ENCODE measurements at regions not wholly inside any gene's neighbourhood (a gene's known extent, or its start where the extent isn't known, plus 50 kb on each side); places are given as distances from the start of the nearest gene placed in this dataset.

GRCh38 chr2:195407783-195408182, 249.2 kb upstream of the SLC39A10 start:
- H3K27ac ChIP-seq (ENCODE audit: low read length): no peak overlapping the region
- H4K20me1 ChIP-seq (ENCODE audit: insufficient read depth, low read length): no peaks in the 10 kb centered on the region
- H3F3A ChIP-seq (ENCODE audit: insufficient read depth, low read length): no peaks in the 10 kb centered on the region
- H3K9ac ChIP-seq (ENCODE audit: low read length): no peak overlapping the region
- no peak overlapping the region for H3K4me3 ChIP-seq (ENCODE audit: low read length)
- no peaks in the 10 kb centered on the region for H3K9me2 ChIP-seq (replicated peaks; ENCODE audit: insufficient read depth, low read length)
- no peaks in the 10 kb centered on the region for H3K9me3 ChIP-seq (replicated peaks; ENCODE audit: insufficient read depth, low read length)
- no peak for TF ChIP-seq EZH2 (optimal IDR thresholded peaks at IDR 0.05; ENCODE audit: low read depth, low read length)
- TF ChIP-seq CTCF (IDR thresholded peaks at IDR 0.05; ENCODE audit: low read length): no peak
- no peak for TF ChIP-seq EZH2phosphoT487 (IDR thresholded peaks at IDR 0.05; ENCODE audit: low read length)
- no peak for DNase-seq
- H2AFZ ChIP-seq (ENCODE audit: low read length): no peak overlapping the region
- no peaks in the 10 kb centered on the region for H3K4me1 ChIP-seq (ENCODE audit: low read length)
- no peaks in the 10 kb centered on the region for H3K36me3 ChIP-seq (replicated peaks; ENCODE audit: insufficient read depth, low read length)
- no peak overlapping the region for H3K4me2 ChIP-seq (ENCODE audit: low read depth, low read length)
- no peaks in the 10 kb centered on the region for H3K27me3 ChIP-seq (replicated peaks; ENCODE audit: insufficient read depth, low read length)
- H3K79me2 ChIP-seq (ENCODE audit: low read length): no peaks in the 10 kb centered on the region

- Histone ChIP-seq H3K4me1 (ENCODE audit: low read length) (no peaks in the 10 kb centered on the region), H3K4me2 (ENCODE audit: low read depth, low read length) (no peak overlapping the region), H3K9me3 (replicated peaks; ENCODE audit: insufficient read depth, low read length) (no peaks in the 10 kb centered on the region), H3F3A (ENCODE audit: insufficient read depth, low read length) (no peaks in the 10 kb centered on the region), H3K4me3 (ENCODE audit: low read length) (no peak overlapping the region), H2AFZ (ENCODE audit: low read length) (no peak overlapping the region), H3K9ac (ENCODE audit: low read length) (no peak overlapping the region), H3K79me2 (ENCODE audit: low read length) (no peaks in the 10 kb centered on the region), H3K36me3 (replicated peaks; ENCODE audit: insufficient read depth, low read length) (no peaks in the 10 kb centered on the region), H4K20me1 (ENCODE audit: insufficient read depth, low read length) (no peaks in the 10 kb centered on the region), H3K27ac (ENCODE audit: low read length) (no peak overlapping the region), H3K27me3 (replicated peaks; ENCODE audit: insufficient read depth, low read length) (no peaks in the 10 kb centered on the region), H3K9me2 (replicated peaks; ENCODE audit: insufficient read depth, low read length) (no peaks in the 10 kb centered on the region)
- TF ChIP-seq CTCF (IDR thresholded peaks at IDR 0.05; ENCODE audit: low read length): no peak
- no peak for DNase-seq
These were observed 250.0 kb upstream of the SLC39A10 start for GRCh38 chr2:195406886-195407603.

- H3K27me3 ChIP-seq (replicated peaks; ENCODE audit: insufficient read depth, low read length): no peaks in the 10 kb centered on the region
- H3K4me3 ChIP-seq (ENCODE audit: low read length): no peak overlapping the region
- H3K4me1 ChIP-seq (ENCODE audit: low read length): no peaks in the 10 kb centered on the region
- no peaks in the 10 kb centered on the region for H3K36me3 ChIP-seq (replicated peaks; ENCODE audit: insufficient read depth, low read length)
- no peaks in the 10 kb centered on the region for H3K79me2 ChIP-seq (ENCODE audit: low read length)
- H3K9me3 ChIP-seq (replicated peaks; ENCODE audit: insufficient read depth, low read length): no peaks in the 10 kb centered on the region
- no peak overlapping the region for H2AFZ ChIP-seq (ENCODE audit: low read length)
- no peaks in the 10 kb centered on the region for H4K20me1 ChIP-seq (ENCODE audit: insufficient read depth, low read length)
- no peaks in the 10 kb centered on the region for H3K9me2 ChIP-seq (replicated peaks; ENCODE audit: insufficient read depth, low read length)
- H3K9ac ChIP-seq (ENCODE audit: low read length): no peak overlapping the region
- TF ChIP-seq EZH2 (optimal IDR thresholded peaks at IDR 0.05; ENCODE audit: low read depth, low read length) (no peak), CTCF (IDR thresholded peaks at IDR 0.05; ENCODE audit: low read length) (no peak), EZH2phosphoT487 (IDR thresholded peaks at IDR 0.05; ENCODE audit: low read length) (no peak)
- no peaks in the 10 kb centered on the region for H3F3A ChIP-seq (ENCODE audit: insufficient read depth, low read length)
- H3K27ac ChIP-seq (ENCODE audit: low read length): no peak overlapping the region
- DNase-seq: no peak
- H3K4me2 ChIP-seq (ENCODE audit: low read depth, low read length): no peak overlapping the region
These were observed 252.4 kb upstream of the SLC39A10 start for GRCh38 chr2:195404651-195405050.
